DND-41 (cell line): ENCODE measurements at regions not wholly inside any gene's neighbourhood (a gene's known extent, or its start where the extent isn't known, plus 50 kb on each side); places are given as distances from the start of the nearest gene placed in this dataset.
"Not testable (repeated sequence)": the region's sequence is repeated elsewhere in the genome, so short reads cannot be mapped to it uniquely, and the experiment has no call there.

Experiments
- ATAC-seq: fragments of 200-7000 bp; cut with Tn5 transposase; 3 replicates; pipeline ENCODE4 v1.9.1; 2021; ENCODE audit warnings: low read depth; ENCODE audit not compliant: insufficient read depth
- DNase-seq: peaks from one replicate; pipeline ENCODE4 v3.0.0-alpha.2; 2020
- H2AFZ ChIP-seq: 2 replicates; pipeline ENCODE4 v1.6.0; 2012; ENCODE audit warnings: low read depth, low read length
- H3K27ac ChIP-seq: 2 replicates; pipeline ENCODE4 v1.5.1; 2012; ENCODE audit warnings: low read length, inconsistent platforms
- H3K27me3 ChIP-seq: fragments of 200-600 bp; sonication (generic); 2 replicates; pipeline ENCODE4 v1.6.0; 2012; ENCODE audit warnings: low read length, mild to moderate bottlenecking, inconsistent platforms; ENCODE audit not compliant: insufficient read depth, poor library complexity
- H3K36me3 ChIP-seq: 2 replicates; pipeline ENCODE4 v1.5.1; 2012; ENCODE audit warnings: low read length, inconsistent platforms; ENCODE audit not compliant: insufficient read depth
- H3K4me1 ChIP-seq: 2 replicates; pipeline ENCODE4 v1.5.1; 2012; ENCODE audit warnings: mild to moderate bottlenecking, low read length; ENCODE audit not compliant: insufficient read depth
- H3K4me2 ChIP-seq: 2 replicates; pipeline ENCODE4 v1.6.0; 2012; ENCODE audit warnings: mild to moderate bottlenecking, moderate library complexity, low read length, inconsistent platforms; ENCODE audit not compliant: insufficient read depth
- H3K4me3 ChIP-seq, 2 experiments: fragments of 200-600 bp in 1 of 2; shearing (Covaris generic) in 1 of 2; 2 replicates each; pipeline ENCODE4 v1.5.1; 2012 to 2016; ENCODE audit warnings: inconsistent platforms in 2 of 2, low read length in 2 of 2, mild to moderate bottlenecking in 2 of 2, low read depth in 1 of 2, moderate library complexity in 1 of 2
- H3K79me2 ChIP-seq: 2 replicates; pipeline ENCODE4 v1.6.0; 2012; ENCODE audit warnings: low read length, inconsistent platforms; ENCODE audit not compliant: insufficient read depth
- H3K9ac ChIP-seq: 2 replicates; pipeline ENCODE4 v1.6.0; 2012; ENCODE audit warnings: low read depth, mild to moderate bottlenecking, inconsistent platforms, low read length, moderate library complexity
- H3K9me3 ChIP-seq: 2 replicates; pipeline ENCODE4 v1.5.1; 2012; ENCODE audit warnings: low read length, moderate library complexity, mild to moderate bottlenecking, inconsistent platforms; ENCODE audit not compliant: insufficient read depth, severe bottlenecking
- H4K20me1 ChIP-seq: 2 replicates; pipeline ENCODE4 v1.6.0; 2012; ENCODE audit warnings: low read length; ENCODE audit not compliant: insufficient read depth
- EZH2 ChIP-seq: IDR thresholded peaks from 3 replicates; pipeline ENCODE4 v1.6.1; 2012; ENCODE audit warnings: borderline replicate concordance, low read depth, mild to moderate bottlenecking, moderate library complexity, low read length, inconsistent platforms; ENCODE audit not compliant: severe bottlenecking
- TF ChIP-seq, protein P1 (sequence below): IDR thresholded peaks from 2 replicates; pipeline ENCODE4 v1.5.1; 2012; ENCODE audit warnings: borderline replicate concordance, low read length, moderate library complexity, mild to moderate bottlenecking; ENCODE audit not compliant: poor library complexity, severe bottlenecking; ENCODE audit errors: extremely low read depth

DNA sequence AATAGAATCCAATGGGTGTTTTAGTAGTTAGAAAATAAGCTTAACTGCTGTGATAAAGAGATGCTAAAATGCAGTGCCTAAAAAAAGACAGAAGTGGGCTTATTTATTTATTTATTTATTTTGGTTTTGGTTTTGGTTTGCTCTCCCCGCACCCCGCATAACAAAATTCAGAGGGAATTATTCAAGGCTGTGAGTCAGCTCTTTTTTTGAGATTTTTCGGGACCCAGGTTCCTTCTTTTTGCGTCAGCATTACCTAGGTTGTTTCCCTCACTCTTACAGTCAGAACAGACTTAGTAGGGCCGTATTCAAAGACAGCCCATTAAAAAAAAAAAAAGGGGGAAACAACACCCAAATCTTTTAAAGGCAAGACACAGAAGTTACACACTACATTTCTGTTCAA is 1495.5 kb upstream of the ADGRL3 start:
- Histone ChIP-seq H3K4me1 (no peaks in the 10 kb centered on the region), H3K4me2 (no peak overlapping the region)

DNA sequence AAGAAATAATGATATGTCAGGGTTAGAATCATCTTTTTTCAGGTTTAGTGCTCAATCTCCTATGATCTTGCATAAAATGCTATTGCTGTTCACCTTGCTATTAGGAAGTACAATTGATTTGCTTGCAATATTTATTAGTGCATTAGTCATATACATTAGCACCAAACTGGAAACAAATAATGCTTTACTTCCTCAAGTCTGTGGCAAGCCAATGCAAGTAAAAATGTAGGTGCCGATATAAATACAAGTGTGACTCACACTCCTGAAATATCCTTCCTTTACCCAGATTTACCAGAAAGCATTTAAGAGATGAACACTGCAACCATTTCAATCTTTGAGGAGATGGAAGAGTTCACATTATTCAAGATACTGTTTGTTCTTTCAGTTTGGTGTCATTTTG is 1487.7 kb upstream of the ADGRL3 start:
- ATAC-seq = no peak
- H3K36me3 ChIP-seq = no peaks in the 10 kb centered on the region
- H2AFZ ChIP-seq = no peak overlapping the region
- H3K27ac ChIP-seq = no peak overlapping the region
- no peaks in the 10 kb centered on the region for H3K4me1 ChIP-seq
- H3K9ac ChIP-seq = no peak overlapping the region
- H3K79me2 ChIP-seq = no peaks in the 10 kb centered on the region
- H3K27me3 ChIP-seq = no peaks in the 10 kb centered on the region
- no peak overlapping the region for H3K4me3 ChIP-seq
- TF ChIP-seq, protein P1, sequence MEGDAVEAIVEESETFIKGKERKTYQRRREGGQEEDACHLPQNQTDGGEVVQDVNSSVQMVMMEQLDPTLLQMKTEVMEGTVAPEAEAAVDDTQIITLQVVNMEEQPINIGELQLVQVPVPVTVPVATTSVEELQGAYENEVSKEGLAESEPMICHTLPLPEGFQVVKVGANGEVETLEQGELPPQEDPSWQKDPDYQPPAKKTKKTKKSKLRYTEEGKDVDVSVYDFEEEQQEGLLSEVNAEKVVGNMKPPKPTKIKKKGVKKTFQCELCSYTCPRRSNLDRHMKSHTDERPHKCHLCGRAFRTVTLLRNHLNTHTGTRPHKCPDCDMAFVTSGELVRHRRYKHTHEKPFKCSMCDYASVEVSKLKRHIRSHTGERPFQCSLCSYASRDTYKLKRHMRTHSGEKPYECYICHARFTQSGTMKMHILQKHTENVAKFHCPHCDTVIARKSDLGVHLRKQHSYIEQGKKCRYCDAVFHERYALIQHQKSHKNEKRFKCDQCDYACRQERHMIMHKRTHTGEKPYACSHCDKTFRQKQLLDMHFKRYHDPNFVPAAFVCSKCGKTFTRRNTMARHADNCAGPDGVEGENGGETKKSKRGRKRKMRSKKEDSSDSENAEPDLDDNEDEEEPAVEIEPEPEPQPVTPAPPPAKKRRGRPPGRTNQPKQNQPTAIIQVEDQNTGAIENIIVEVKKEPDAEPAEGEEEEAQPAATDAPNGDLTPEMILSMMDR = no peak
- TF ChIP-seq EZH2 = no peak
- DNase-seq = no peak
- no peaks in the 10 kb centered on the region for H3K9me3 ChIP-seq
- no peak overlapping the region for H3K4me2 ChIP-seq
- no peaks in the 10 kb centered on the region for H4K20me1 ChIP-seq

More for the DNA sequence above, 1495.5 kb upstream of the ADGRL3 start:
- Histone ChIP-seq H3K27ac (no peak overlapping the region), H3K9ac (no peak overlapping the region), H4K20me1 (no peaks in the 10 kb centered on the region), H3K36me3 (no peaks in the 10 kb centered on the region), H3K79me2 (no peaks in the 10 kb centered on the region), H3K27me3 (no peaks in the 10 kb centered on the region), H3K9me3 (no peaks in the 10 kb centered on the region), H3K4me3 (no peak overlapping the region), H2AFZ (no peak overlapping the region)
- no peak for TF ChIP-seq EZH2
- TF ChIP-seq, protein P1 = no peak
- DNase-seq = no peak
- ATAC-seq = no peak

DNA sequence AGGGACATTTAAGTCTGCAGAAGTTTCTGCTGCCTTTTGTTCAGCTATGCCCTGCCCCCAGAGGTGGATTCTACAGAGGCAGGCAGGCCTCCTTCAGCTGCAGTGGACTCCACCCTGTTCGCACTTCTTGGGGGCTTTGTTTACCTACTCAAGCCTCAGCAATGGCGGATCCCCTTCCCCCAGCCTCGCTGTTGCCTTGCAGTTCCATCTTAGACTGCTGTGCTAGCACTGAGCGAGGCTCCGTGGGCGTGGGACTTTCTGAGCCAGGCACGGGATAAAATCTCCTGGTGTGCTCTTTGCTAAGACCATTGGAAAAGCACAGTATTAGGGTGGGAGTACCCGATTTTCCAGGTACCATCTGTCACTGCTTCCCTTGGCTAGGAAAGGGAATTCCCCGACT is 1475.8 kb upstream of the ADGRL3 start:
- H3K9me3 ChIP-seq, H3K4me3 ChIP-seq, H3K36me3 ChIP-seq, H3K9ac ChIP-seq, DNase-seq, H3K79me2 ChIP-seq, H4K20me1 ChIP-seq, H2AFZ ChIP-seq, ATAC-seq, H3K4me1 ChIP-seq, H3K27ac ChIP-seq, H3K27me3 ChIP-seq, H3K4me2 ChIP-seq: not testable (repeated sequence)

DNA sequence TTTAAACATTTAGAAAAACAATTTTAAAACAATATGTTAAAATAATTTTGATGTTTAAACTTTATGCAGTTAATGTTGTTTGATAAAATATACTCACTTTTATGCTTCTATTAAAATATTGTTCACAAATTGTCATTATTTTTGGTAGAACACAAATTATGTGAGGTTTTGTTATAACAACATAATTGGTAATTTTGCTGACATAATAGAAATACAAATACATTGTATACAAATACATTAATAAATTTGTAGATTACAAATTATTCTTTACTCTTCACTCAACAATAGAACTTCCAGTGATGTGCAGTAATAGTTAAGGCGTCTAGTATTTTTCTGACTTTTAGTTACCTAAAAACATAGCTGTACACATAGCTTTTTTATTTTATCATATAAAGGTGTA is 1472.4 kb upstream of the ADGRL3 start:
- ATAC-seq = no peak
- TF ChIP-seq, protein P1 = no peak
- no peak for TF ChIP-seq EZH2

More for the DNA sequence above, 1472.4 kb upstream of the ADGRL3 start:
- Histone ChIP-seq H3K9me3 (no peaks in the 10 kb centered on the region), H3K4me1 (no peaks in the 10 kb centered on the region), H4K20me1 (no peaks in the 10 kb centered on the region), H3K27me3 (no peaks in the 10 kb centered on the region), H3K79me2 (no peaks in the 10 kb centered on the region), H3K4me3 (no peak overlapping the region), H3K36me3 (no peaks in the 10 kb centered on the region), H3K4me2 (no peak overlapping the region), H3K9ac (no peak overlapping the region), H3K27ac (no peak overlapping the region), H2AFZ (no peak overlapping the region)
- no peak for DNase-seq
